ENCODE measurements at regions not wholly inside any gene's neighbourhood (a gene's known extent, or its start where the extent isn't known, plus 50 kb on each side); places are given as distances from the start of the nearest gene placed in this dataset.

GRCh38 chr16:35342012-35342411 is 1882.6 kb downstream of the TP53TG3F start:
- TF ChIP-seq CTCF (IDR thresholded peaks at IDR 0.05; ENCODE audit: low read depth, low read length) (no peak), EZH2phosphoT487 (IDR thresholded peaks at IDR 0.05; ENCODE audit: low read depth) (no peak)

Data from OCI-LY3 (cell line).